Erythroblast (primary cell): ENCODE measurements at regions not wholly inside any gene's neighbourhood (a gene's known extent, or its start where the extent isn't known, plus 50 kb on each side); places are given as distances from the start of the nearest gene placed in this dataset.

ENCODE experiments used
- GATA1 ChIP-seq: IDR thresholded peaks from 2 replicates; pipeline ENCODE4 v1.6.1; 2011; ENCODE audit warnings: low read depth, mild to moderate bottlenecking, control low read depth, low read length, moderate library complexity
- POLR2A ChIP-seq: IDR thresholded peaks from 2 replicates; pipeline ENCODE4 v1.6.1; 2011; ENCODE audit warnings: mild to moderate bottlenecking, low read length

DNA sequence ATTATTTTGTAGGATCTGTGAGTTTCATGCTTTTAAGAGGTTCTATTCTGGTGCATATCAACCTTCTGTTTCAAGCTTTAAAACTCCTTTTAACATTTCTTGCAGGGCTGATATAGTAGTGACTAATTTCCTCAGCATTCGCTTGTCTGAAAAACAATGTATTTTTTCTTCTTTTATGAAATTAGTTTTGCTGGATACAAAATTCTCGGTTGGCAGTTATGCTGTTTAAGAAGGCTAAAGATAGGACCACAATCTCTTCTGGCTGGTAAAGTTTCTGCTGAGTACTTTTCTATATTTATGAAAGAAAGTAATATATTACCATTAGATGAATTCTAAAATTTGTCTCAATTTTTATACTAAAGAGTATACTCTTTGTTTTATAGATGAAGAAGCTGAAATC, 487.8 kb upstream of the SPRY2 start:
- no peak for TF ChIP-seq POLR2A
- no peak for TF ChIP-seq GATA1
